GM18519 (cell line): ENCODE measurements at regions not wholly inside any gene's neighbourhood (a gene's known extent, or its start where the extent isn't known, plus 50 kb on each side); places are given as distances from the start of the nearest gene placed in this dataset.

ENCODE experiments used
- ATAC-seq: cut with Tn5 transposase; IDR thresholded peaks from one replicate; pipeline ENCODE4 v1.9.1; 2021; ENCODE audit warnings: mild to moderate bottlenecking, moderate library complexity; ENCODE audit not compliant: unreplicated experiment, low FRiP score

DNA sequence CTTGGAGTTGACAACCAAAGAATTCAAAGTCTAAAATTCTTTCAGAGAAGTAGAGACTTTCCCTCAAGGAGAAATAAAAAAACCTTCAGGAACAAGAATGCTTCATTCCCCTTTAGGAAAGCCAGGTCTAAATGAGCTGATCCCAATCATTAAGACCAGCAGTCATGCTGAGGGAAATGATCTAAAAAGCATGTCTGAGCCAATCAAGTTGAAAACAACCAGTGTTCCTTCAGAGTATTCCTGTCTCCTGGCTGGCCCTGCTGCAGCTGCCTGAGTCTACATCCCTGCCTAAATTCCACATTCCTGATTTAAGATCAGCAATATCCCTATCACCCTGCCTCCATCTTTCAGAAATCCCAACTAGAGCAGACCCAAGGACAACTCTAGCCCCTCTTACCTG, 244.5 kb downstream of the PLK2 start:
- no peak for ATAC-seq

DNA sequence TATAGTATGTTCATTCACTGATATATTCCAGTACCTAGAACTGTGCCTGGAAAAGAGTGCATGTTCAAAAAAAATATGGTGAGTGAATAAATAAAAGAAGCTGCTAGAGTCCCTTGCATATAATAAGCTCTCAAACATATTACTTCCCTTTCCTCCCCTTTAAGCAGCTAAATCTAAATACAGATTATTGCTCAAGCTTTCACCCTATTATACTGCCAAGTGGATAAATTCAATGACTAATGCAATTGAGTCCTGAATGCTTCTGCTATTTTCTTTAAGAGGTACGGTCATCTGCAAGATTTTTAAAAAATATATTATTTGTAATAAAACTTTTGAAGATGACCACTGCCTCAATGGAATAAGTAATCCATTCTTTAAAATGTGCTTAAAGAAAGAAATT, 248.4 kb downstream of the PLK2 start:
- ATAC-seq, result no peak

DNA sequence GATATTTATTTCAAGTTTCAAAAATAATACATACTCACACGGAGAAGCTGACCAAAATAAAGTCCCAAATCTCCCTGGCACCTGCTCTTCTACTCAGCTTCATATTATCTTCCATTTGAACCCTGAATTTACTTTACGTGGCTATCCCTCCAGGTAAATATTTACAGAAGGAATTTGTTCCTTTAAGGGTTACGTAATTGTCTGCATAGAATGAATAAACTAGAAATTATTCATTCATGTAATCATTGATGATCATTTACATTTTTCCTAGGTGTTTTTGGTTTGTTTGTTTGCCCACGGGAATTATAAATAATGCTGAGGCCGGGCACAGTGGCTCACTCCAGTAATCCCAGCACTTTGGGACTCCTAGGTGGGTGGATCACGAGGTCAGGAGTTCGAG, 251.2 kb downstream of the PLK2 start:
- no peak for ATAC-seq

DNA sequence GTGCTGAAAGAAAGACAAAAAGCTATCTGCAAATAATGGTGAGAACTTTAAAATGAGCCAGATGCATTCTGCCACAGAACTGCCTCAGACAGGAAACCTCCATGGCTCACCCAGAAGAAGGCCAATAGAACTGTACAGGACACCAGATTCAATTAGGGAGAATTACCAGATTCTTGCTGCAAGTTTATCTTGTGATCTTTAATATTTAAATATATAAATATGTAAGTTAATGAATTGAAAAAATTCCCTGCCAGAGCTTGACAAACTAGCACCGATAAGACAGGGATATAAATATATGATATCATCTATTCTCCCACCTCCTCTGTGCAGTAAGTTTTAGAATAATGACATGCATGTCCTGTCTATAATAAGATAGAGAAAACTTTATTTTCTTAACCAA, 252.8 kb downstream of the PLK2 start:
- ATAC-seq, result no peak

DNA sequence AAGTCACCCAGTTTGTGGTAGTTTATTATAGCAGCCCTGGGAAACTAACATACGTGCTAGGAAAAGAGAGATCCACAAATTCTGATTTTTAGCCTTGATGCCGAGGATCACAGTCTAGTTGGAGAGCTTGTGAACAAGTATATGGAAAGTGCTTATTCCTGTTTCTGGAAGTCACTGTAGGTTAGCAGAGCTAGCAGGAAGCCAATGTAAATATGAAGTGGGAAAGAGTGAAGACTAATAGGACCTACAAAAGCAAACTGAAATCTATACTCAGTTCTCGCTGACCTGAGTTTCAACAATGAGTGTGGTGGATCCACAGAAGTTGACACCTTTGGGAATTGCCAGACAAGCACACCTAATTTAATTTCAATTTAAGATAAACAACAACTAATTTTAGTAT, 254.9 kb downstream of the PLK2 start:
- no peak for ATAC-seq

DNA sequence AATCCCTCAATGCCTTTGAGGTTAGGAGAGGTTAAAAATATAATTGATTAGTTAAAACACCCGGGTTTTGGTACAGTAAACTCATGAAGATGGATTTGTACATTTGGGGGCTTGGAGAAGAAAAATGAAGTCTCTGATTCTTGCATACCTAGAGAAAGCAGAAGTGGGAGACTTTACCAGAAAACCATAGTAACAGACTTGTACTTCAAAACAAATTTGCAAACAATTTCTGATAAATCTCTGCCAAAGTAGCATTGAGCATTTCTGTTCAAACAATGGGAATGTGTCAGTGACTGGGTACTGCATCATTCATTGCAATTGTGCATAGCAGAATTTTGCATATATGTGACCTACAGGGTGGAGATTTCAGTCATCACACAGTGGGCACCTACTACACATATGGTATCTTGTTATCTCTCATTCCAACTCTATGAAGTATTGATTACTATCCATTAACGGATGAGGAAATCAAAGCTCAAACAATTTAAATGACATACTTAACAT, 256.9 kb downstream of the PLK2 start:
- no peak for ATAC-seq

DNA sequence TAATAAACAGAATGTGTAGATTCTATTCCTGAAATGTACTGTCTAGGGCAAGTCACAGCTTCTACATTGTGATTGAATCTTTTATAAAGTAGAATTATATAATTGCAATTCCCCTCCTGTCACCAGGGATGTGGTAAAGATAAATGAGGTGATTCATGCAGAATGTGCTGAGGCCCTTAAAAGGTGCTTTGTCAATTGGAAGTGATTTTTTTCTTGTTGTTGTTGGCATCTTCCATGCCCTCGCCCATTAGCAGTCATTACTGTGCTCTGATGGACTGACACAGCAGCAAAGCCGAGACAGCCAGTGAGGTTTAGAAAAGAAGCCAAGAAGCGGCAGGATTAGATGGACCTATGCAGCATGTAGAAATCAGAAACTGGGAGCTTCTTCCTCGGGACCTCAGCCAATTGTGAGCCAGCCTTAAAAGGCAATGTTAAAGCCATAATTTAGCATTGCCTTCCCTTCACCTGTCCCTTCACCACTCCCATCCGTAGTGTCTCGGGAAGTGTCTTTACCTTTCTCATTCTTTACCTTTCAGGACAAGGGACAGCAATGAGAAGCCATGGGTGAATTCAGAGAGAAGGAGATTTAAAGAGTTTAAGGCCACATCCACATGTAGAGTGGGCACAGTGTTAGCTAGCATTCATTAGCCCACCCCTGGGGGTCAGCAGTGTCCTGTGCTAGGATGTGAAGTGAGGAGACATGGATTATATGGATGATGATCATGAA, 257.8 kb downstream of the PLK2 start:
- ATAC-seq, result no peak

DNA sequence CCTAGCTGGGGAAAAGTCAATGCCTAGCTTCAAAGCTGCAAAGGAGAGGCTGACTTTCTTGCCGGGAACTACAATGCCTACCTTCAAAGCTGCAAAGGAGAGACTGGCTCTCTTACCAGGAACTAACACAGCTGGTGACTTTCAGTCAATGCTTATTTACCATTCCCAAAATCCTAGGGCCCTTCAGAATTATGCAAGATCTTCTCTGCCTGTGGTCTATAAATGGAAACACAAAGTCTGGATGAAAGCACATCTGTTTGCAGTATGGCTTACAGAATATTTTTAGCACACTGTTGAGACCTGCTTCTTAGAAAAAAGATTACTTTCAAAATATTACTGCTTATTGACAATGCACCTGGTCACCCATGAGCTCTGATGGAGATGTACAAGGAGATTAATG, 259.4 kb downstream of the PLK2 start:
- no peak for ATAC-seq

DNA sequence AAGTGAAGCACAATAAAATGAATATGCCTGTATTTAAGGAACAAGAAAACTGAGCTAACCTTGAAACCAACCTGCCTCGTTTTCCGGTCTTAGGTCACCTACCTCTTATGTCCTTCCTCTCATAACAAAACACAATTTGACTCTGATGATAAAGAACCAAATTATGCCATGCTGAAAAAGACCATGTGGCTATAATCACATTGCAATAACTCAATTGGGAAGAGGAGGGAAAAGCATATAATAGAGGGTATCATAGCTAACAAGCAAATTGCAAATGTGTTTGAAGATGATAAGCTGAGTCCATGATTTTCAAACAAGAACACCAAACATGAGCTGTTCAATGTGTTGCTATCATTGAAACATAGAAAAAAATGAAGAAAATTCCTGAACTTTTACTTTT, 260.8 kb downstream of the PLK2 start:
- no peak for ATAC-seq

DNA sequence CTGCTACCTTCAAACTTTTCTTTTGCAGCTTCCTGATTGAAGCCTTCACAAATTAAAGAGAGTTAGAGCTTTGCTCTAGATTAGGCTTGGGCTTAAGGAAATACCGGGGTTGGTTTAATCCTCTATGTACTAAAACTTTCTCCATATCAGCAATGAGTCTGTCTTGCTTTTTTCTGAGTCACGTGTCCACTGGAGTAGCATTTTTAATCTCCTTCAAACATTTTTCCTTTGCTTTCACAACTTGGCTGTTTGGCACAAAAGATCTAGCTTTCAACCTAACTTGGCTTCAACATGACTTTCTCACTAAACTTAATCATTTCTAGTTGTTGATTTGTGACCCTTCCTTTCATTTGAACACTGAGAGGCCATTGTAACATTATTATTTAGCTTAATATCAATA, 261.6 kb downstream of the PLK2 start:
- no peak for ATAC-seq

DNA sequence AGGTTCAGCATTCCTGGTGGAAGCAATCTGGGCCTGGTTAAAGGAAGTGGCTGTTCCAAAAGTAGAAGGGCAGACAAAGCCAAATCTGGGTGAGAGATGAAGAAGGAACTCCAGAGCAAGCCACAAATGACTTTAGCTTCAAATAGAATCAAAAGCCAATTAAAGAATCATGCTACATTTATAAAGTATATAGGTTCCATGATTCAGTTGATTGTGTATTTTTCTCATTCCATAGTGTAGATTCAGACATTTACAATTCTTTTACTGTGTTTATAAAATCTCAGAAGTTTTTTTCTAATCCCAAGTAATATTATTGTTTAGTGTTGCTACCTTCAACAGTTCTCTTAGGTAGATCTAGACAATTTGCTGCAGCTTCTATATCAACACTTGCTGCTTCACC, 262.0 kb downstream of the PLK2 start:
- no peak for ATAC-seq

DNA sequence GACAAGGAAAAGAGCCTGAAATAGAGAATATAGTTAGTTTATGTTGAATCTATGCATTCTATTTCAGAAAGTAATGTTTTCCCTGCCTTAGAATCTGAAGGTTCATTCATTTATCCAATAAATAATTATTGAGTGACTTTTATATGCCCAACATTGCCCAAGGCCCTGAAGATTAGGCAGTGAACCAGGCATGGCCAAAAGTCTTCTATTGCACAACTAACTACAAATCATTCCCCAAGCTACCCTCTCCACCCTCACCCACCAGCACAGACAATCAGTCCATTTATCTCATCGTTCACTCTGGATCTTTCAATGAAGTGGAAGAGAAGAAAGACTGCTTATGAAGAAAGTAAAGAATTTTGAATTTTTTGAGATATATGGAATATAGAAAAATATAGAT, 268.4 kb downstream of the PLK2 start:
- ATAC-seq, result no peak

DNA sequence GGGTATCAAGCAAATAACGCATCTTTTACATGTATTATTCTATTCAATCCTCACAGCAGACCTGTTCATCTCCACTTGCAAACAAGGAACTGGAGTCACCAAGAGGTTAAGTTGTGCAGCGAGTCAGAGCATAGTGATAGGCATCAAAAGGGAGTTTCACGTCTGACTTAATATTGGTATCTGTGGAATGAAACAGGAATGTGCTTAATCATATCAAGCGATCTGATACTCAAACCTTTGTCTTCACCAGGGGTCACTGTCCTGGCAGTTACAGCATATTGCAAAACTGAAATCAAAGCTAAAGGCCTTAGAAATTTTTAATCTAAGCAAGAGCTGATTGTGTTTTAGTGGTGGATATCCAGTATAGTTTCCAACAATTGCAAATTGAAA, 271.6 kb downstream of the PLK2 start:
- ATAC-seq, result no peak

DNA sequence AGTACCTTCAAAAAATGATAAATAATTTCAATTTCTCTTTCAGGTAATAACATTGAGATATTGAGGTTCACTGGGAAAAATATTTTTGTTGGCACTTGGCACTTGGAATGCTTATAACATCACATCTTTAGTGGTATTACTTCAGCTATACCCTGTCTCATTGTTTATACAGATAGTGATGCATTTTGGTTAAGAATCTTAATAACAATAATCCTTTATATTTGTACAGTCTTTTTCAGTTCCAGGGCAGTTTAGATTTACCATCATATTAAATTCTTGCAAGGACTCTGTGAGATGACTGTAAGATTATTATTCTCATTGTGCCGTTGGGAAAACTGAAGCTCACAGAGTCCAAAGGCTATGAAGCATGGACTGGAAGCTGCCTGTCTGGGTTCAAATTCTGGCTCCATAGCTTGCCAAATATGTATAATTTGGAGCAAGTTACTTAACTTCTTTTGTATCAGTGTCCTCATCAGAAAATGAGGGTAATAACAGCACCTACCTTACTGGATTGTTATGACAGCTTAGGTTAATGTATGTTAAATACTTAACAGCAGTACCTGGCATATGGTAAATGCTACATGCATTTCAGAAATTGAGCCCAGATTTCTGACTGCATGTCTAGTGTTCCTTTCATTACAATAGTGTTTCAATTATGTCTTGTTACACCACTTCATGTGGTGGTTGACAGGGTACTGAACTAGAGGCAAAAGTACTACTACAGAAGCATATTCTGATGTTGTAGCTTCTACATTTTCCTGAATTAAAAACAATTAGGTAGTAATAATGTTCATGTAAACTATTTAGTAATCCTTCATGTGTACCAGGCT, 272.2 kb downstream of the PLK2 start:
- ATAC-seq, result no peak

DNA sequence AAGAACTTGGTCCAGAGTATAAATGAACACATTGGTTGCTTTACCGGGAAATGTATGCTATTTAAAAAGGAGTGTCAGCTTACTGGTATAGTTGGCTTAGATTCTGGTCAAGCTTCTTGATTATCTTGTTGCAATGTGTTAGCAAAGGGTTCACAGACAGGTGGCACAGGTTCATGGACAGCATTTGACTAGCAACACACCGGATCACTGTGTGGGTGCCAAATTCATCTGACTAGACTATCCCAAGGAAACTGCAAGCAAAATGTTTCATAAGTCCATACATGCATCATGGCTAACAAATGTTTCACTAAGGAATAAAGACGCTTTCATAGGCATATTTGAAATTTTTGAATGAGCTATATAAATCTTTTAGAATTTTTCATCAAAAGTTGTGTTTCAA, 274.1 kb downstream of the PLK2 start:
- ATAC-seq, result no peak

DNA sequence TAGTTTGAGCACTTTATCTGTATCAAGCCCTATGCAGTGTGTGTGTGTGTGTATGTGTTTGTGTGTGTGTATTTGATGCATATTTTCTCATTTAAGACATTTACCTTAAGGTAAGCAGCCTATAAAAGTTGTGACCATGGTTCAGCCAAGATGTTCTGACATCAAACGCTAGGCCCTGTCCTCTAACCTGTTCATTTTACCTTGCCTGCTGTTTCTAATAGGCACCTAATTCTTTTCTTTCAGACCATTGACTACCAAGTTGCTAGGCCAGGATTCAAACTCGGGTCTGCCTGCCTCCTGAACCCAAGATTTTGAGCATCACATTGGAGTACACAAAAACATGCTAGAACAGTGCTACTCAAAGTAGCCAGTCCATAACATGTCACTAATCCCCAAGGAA, 274.5 kb downstream of the PLK2 start:
- no peak for ATAC-seq

DNA sequence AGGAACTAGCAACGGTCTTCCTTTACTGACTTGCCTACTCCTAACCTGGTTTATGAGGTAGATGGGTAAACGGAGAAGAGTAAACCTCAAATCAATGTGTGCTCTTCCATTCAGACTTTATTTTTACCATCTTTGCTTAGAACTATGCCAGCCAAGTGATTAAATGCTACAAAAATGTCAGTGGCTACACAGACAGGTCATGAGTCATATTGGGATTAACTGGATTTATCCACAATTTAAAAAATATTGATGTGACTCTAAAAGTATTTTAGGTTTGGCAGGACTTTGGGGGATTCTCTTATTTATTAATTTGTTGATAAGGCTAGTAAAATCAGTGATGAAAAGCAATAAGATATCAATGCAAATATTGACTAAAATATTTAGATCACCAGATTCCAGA, 275.0 kb downstream of the PLK2 start:
- no peak for ATAC-seq

DNA sequence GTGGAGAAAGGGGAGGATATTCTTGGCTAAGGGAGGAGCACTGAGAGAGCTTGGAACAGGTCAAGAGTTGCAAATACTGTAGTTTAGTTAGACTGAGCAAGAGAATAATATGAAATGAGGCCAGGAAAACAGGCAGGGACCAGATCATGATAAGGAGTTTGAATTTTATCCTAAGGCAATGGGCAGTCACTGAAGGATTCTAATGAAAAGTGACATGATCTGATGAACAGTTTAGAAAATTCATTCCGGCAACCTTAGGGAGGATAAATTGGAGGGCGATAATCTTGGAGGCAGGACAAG, 276.1 kb downstream of the PLK2 start:
- ATAC-seq, result no peak

DNA sequence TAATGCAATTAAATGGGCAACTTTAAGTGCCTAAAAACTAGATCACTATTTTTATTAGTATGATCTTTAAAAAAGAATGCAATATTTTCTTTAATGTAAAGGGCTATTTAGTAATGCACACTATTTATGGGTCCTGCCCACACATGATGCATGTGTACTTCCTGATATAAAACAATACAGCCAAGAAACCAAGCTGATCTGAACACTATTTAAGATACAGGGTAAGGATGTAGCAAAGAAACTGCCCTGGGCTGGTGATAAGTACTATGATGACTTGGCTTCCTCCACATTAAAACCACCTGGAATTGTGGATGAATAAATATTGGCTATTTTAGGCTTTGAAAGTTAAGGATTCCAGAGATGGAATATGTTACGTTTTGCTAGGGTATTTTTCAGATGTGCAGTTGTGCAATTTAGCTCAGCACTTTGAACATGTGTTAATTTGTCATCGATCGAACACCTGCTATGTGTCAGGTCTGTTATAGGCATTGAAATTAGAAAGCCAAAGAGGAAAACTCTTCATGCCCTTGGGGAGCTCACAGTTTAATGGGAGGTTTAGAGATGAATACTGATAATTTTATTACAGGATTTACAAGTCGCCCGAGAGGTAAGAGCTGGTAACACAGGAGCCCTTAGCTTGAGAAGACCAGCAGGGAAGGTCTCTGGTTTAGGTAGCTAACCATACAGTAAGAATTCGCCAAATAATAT, 276.7 kb downstream of the PLK2 start:
- ATAC-seq, result no peak

DNA sequence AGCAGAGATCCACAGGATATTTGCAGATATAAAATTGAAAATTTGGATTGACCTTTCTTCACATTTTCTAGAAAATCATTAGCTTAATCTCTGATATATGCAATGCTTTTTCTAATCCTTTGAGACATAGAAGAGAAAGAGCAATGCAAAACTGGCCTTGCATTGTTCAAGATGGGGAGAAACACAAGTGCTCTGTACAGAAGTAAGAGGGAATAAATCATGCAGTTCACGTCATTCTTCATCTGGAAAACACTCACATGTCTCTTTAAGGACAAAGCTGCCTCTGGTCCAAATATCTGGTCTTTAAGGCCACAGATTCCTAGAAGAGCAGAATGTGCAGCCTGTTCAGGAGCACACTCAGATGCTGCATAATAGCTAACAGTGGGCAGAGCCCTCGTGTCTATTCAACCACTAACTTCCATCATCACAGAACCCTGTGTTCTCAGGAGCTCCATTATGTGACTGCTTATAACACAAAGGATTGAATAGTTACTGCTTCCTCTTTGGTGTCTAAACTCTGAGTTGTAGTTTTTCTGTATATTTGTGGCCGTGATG, 277.5 kb downstream of the PLK2 start:
- ATAC-seq, result no peak

DNA sequence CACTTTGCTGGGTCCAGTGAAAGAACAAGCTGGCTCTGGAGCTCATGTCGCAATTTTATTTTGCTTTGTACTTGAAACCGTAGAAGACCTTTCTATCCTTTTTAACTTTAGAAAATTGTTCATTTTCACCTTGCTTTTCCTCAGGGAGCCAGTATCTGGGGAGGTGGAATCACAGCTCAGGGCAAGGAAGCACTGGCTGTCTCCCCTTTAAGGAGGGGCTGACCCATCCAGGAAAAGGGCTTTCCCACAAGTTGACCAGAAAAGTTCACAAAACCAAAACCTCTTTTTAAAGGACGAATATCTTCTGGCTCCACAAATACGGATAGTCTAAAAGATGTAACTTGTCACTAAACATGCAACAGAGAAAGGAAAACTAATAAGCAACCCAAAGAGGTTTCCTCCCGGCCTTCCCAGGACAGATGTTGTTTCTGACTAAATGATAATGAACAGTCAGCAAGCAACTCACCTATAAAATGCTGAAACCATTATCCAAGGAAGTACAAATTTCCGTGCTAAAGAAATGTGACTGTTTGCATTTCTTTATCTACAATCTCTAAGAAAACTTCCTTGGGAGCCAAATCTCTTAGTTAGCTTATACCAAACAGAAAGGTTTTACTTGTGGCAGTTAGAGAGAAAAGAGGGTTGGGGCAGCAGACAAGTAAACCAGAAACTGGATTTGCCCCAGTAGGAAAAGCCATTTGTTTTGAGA, 278.2 kb downstream of the PLK2 start:
- no peak for ATAC-seq
